ENCODE measurements at regions not wholly inside any gene's neighbourhood (a gene's known extent, or its start where the extent isn't known, plus 50 kb on each side); places are given as distances from the start of the nearest gene placed in this dataset.
A peak's percentile ranks its signal among the peaks of the same experiment; 100 is the strongest.
"Not testable (repeated sequence)": the region's sequence is repeated elsewhere in the genome, so short reads cannot be mapped to it uniquely, and the experiment has no call there.

DNA sequence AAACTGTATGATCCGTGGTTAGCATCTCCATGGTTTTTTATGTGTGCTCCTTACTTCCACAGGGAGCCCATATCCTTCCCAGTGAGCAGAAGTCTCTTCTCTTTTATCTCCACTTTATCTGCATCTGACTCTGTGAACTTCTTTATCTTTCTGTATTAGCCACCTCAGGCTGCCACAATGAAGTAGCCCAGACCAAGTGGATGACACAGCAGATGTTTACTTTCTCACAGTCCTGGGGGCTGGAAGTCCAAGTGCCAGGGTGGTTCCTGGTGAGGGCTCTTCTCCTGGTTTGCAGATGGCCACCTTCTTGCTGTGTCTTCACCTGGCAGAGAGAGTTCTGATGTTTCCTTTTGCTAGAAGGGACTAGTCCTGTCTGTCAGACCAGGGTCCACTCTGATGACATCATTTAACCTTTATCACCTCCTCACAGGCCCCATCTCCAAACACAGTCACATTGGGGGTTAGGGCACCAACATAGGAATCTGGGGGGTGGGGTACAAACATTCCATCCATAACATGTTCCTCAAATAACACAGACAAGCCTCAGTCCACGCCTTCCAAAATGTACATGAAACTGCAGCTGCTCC lies 108.5 kb upstream of the RNF32 start:
- Histone ChIP-seq H3K4me1 (ENCODE audit: control insufficient read depth, insufficient read depth, low read length) (no peaks in the 10 kb centered on the region), H3K4me3 (ENCODE audit: low read length) (no peak overlapping the region), H3K27me3 (ENCODE audit: control insufficient read depth, insufficient read depth) (no peaks in the 10 kb centered on the region), H3K27ac (ENCODE audit: low read length) (no peak overlapping the region), H3K9me3 (ENCODE audit: control insufficient read depth, low read length) (no peaks in the 10 kb centered on the region)
- ATAC-seq: no peak
- intact Hi-C loops (cut with DNase I): no loop called here
- WGBS: 32% methylated on average over 2 of the region's 2 CpGs
- DNase-seq: no peak

DNA sequence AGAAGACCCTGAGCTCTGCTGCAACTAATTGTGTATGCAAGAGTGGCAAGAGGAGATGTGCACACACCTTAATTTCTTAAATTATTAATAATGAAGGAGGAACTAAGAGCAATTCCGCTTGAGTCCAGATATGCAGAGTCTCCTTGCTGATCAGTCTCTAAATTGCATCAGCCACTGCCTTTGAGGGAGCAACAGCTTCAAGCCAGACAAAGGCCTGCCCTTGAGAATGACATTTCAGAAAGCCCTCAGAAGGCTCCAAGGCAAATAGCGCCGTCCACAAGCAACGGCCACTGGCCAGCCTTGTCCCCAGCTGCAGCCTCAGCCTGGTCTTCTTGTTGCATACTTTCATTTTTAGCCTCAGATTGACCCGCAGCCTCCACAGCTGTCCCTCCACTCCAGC lies 110.6 kb upstream of the RNF32 start:
- intact Hi-C loops (cut with DNase I): no loop called here

DNA sequence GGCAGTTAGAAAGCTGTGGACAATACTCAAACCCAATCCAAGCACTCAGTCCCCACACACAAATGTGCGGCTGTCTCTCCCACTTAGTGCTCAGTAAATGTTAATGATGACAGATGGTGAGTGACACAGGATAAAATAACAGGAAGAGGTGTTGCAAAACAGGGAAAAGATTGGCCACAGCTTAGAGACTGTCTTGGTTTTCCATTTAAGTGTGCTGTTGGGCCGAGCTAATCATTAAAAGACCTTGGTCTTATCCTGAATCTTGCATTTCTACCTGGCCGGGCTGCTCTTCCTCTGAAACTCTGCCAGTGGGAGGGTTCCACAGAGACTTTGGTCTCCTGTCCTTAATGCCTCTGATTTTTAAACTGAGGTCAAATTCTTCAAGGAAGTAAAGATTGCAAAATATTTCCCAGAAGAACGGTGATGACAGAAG lies 113.1 kb upstream of the RNF32 start:
- no peaks in the 10 kb centered on the region for H3K27me3 ChIP-seq (ENCODE audit: control insufficient read depth, insufficient read depth)
- DNase-seq: no peak
- intact Hi-C loops (cut with DNase I): no loop called here
- no peak overlapping the region for H3K27ac ChIP-seq (ENCODE audit: low read length)
- 46% methylated on average over 4 of the region's 4 CpGs for WGBS
- no peaks in the 10 kb centered on the region for H3K4me1 ChIP-seq (ENCODE audit: control insufficient read depth, insufficient read depth, low read length)
- H3K9me3 ChIP-seq (ENCODE audit: control insufficient read depth, low read length): no peaks in the 10 kb centered on the region
- no peak for ATAC-seq
- no peak overlapping the region for H3K4me3 ChIP-seq (ENCODE audit: low read length)

More for the DNA sequence above, 110.6 kb upstream of the RNF32 start:
- no peak for DNase-seq
- Histone ChIP-seq H3K27me3 (ENCODE audit: control insufficient read depth, insufficient read depth) (no peaks in the 10 kb centered on the region), H3K27ac (ENCODE audit: low read length) (no peak overlapping the region), H3K9me3 (ENCODE audit: control insufficient read depth, low read length) (no peaks in the 10 kb centered on the region), H3K4me1 (ENCODE audit: control insufficient read depth, insufficient read depth, low read length) (no peaks in the 10 kb centered on the region), H3K4me3 (ENCODE audit: low read length) (no peak overlapping the region)
- ATAC-seq: no peak
- 90% methylated on average over 5 of the region's 5 CpGs for WGBS

DNA sequence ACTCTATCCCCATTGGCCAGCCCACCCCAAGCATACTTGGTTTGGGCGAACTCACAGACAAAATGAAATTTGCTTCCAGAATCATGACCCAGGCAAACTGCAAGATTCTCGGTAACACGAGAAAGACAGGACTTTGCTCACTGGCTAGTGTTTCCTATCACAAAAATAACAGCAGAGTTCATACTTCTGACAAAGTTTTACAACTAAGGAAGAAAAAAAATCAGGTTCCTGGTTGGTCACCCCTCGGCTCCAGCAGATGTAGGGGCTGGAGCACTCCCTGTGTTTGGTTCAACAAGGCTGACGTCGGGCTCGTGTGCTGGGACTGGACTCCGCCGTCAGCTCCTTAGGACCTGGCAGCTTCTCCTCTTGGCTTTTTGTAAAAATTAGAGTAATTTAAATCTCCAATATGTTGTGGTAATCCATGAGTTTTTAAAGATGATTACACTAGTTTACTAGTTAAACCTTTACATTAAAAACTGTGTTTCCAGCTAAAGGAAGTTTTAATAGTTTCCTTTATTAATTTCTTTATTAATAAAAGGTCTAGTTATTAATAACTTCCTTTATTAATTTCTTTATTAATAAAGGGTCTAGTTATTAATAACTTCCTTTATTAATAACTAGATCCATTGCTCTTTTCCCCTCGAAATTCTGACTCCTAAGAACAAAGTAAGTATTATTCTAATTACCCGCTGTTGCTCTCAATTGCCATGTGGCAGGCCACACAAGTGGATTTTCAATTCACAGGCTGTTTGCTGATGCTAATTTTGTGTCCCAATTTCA lies 115.6 kb upstream of the RNF32 start:
- no peak overlapping the region for H3K27ac ChIP-seq (ENCODE audit: low read length)
- intact Hi-C loops (cut with DNase I): no loop called here
- H3K4me3 ChIP-seq (ENCODE audit: low read length): no peak overlapping the region
- no peaks in the 10 kb centered on the region for H3K9me3 ChIP-seq (ENCODE audit: control insufficient read depth, low read length)
- H3K27me3 ChIP-seq (ENCODE audit: control insufficient read depth, insufficient read depth): no peaks in the 10 kb centered on the region
- no peak for DNase-seq
- H3K4me1 ChIP-seq (ENCODE audit: control insufficient read depth, insufficient read depth, low read length): no peaks in the 10 kb centered on the region
- ATAC-seq: no peak
- WGBS: 70% methylated on average over 11 of the region's 11 CpGs

DNA sequence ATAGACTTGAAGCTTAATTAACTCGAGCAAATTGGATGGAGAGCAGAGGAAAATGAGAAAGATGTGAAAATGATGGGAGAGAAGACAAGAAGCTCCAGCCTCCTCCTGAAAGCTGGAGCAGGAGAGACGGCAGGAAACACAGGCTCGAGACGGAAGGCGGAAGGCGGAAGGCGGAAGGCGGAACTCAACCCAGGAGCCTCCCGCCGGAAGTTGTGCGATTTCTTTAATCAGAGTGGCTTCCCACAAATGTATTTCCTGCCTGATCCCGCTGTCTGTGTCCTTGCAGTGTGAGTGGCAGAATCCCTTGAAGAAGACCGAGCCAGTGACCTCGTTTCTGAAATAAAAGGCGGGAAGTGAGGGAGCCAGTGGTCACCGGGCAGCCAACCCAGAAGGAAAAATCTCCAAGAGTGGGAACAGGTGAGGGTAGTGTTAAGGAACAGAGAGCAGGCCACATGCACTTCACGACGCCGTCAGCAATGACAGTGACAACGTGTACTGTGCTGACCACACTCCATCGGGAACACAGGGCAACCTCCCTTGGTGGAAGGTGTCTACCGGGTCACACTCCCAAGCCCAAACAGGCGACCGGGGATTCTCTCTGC lies 117.0 kb upstream of the RNF32 start:
- no peaks in the 10 kb centered on the region for H3K9me3 ChIP-seq (ENCODE audit: control insufficient read depth, low read length)
- no peak overlapping the region for H3K27ac ChIP-seq (ENCODE audit: low read length)
- H3K4me3 ChIP-seq (ENCODE audit: low read length): no peak overlapping the region
- intact Hi-C loops (cut with DNase I): no loop called here
- no peaks in the 10 kb centered on the region for H3K4me1 ChIP-seq (ENCODE audit: control insufficient read depth, insufficient read depth, low read length)
- no peaks in the 10 kb centered on the region for H3K27me3 ChIP-seq (ENCODE audit: control insufficient read depth, insufficient read depth)
- ATAC-seq (no peak), DNase-seq (no peak)
- 71% methylated on average over 24 of the region's 24 CpGs for WGBS

DNA sequence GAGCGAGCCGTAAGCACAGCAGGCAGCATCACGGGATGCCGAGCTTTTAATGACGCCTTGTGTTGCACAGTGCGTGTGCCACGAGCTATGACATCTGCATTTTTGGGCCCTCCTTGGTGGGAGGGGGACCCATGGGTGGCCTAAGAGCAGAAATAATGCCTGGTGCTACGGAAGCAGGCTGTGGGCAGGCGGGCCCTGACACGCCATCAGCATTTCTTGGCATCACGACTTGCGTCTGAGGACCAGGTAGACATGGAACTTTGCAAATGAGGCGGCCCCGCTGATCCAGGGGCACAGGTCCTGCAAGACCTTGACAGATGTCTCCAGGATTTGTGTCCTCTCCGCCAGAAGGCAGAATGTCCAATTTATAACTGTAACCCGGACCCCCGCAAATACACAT lies 117.8 kb upstream of the RNF32 start:
- DNase-seq (no peak), ATAC-seq (no peak)
- WGBS: 91% methylated on average over 17 of the region's 17 CpGs
- no peaks in the 10 kb centered on the region for H3K27me3 ChIP-seq (ENCODE audit: control insufficient read depth, insufficient read depth)
- H3K4me3 ChIP-seq (ENCODE audit: low read length): no peak overlapping the region
- H3K4me1 ChIP-seq (ENCODE audit: control insufficient read depth, insufficient read depth, low read length): no peaks in the 10 kb centered on the region
- no peaks in the 10 kb centered on the region for H3K9me3 ChIP-seq (ENCODE audit: control insufficient read depth, low read length)
- intact Hi-C loops (cut with DNase I): no loop called here
- no peak overlapping the region for H3K27ac ChIP-seq (ENCODE audit: low read length)

DNA sequence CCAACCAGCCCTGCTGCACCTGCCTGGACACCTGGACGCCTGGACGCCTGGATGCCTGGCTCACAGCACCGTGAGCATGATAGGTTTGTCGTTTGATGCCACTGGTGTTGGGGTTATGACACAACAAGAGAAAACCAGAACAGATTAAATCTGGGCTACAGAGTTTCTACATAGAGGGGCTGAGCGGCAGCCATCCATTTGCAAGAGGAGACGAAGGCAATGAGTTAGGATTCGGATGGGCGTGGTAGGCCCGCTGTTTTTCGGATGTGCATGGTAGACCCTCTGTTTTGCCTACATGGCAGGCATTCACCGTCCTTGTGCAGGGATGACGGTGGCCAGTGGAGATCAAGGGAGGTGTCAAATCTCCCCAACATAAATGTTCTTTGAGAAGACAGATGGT lies 121.5 kb upstream of the RNF32 start:
- Histone ChIP-seq H3K27ac (ENCODE audit: low read length) (no peak overlapping the region), H3K27me3 (ENCODE audit: control insufficient read depth, insufficient read depth) (no peaks in the 10 kb centered on the region), H3K4me3 (ENCODE audit: low read length) (no peak overlapping the region), H3K9me3 (ENCODE audit: control insufficient read depth, low read length) (no peaks in the 10 kb centered on the region), H3K4me1 (ENCODE audit: control insufficient read depth, insufficient read depth, low read length) (no peaks in the 10 kb centered on the region)
- ATAC-seq (no peak), DNase-seq (no peak)
- intact Hi-C loops (cut with DNase I): no loop called here
- WGBS: 88% methylated on average over 12 of the region's 12 CpGs

DNA sequence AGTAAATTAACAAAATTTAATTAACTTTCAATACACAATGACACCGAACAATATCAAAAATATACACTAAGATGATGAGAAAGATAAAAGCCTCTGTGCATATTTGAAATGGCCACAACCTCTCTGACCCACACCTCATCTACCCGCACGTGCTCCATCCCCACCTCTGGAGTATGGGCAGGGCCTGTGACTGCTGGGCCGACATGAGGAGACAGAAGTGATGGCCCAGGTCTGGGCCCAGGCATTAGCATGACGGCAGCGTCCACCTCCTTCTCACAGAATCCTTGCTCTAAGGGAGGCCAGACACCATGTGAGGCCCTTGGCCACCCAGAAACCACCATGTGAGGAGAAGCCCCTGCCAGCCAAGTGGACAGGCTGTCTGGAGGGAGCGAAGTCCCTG lies 122.1 kb upstream of the RNF32 start:
- no peak for DNase-seq
- intact Hi-C loops (cut with DNase I): no loop called here
- H3K4me3 ChIP-seq (ENCODE audit: low read length): no peak overlapping the region
- H3K27ac ChIP-seq (ENCODE audit: low read length): no peak overlapping the region
- no peak for ATAC-seq
- no peaks in the 10 kb centered on the region for H3K27me3 ChIP-seq (ENCODE audit: control insufficient read depth, insufficient read depth)
- 78% methylated on average over 7 of the region's 7 CpGs for WGBS
- H3K9me3 ChIP-seq (ENCODE audit: control insufficient read depth, low read length): no peaks in the 10 kb centered on the region
- no peaks in the 10 kb centered on the region for H3K4me1 ChIP-seq (ENCODE audit: control insufficient read depth, insufficient read depth, low read length)

DNA sequence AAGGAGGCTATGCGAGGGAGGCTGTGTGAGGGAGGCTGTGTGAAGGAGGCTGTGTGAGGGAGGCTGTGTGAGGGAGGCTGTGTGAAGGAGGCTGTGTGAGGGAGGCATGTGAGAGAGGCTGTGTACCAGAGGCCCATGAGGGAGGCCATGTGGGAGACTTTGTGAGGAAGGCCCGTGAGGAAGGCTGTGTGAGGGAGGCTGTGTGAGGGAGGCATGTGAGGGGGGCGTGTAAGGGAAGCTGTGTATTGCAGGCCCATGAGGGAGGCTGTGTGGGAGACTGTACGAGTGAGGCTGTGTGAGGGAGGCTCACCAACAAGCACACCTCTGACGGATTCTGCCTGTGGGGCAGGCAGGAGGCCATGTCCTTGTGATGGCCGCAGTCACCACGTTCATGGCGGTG lies 122.7 kb upstream of the RNF32 start:
- ATAC-seq; H3K4me1 ChIP-seq (ENCODE audit: control insufficient read depth, insufficient read depth, low read length); H3K27me3 ChIP-seq (ENCODE audit: control insufficient read depth, insufficient read depth); intact Hi-C loops (cut with DNase I); H3K27ac ChIP-seq (ENCODE audit: low read length); DNase-seq; H3K4me3 ChIP-seq (ENCODE audit: low read length); H3K9me3 ChIP-seq (ENCODE audit: control insufficient read depth, low read length): not testable (repeated sequence)
- WGBS: 68% methylated on average over 8 of the region's 8 CpGs

DNA sequence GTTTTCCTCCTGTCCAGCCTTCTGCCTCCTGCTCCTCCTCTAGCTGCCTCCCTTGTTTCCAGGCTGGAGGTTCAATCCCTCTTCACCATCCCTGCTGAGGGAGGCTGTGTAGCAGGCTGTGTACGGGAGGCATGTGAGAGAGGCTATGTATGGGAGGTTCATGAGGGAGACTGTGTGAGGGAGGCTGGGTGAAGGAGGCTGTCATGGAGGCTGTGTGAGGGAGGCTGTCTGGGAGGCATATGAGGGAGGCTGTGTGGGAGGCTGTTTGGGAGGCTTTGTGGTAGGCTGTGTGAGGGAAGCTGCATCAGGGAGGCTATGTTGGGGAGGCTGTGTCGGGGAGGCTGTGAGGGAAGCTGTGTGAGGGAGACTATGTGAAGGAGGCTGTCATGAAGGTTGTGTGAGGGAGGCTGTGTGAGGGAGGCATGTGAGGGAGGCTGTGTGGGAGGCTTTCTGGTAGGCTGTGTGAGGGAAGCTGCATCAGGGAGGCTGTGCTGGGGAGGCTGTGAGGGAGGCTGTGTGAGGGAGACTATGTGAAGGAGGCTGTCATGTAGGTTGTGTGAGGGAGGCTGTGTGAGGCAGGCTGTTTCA lies 123.7 kb upstream of the RNF32 start:
- WGBS: 93% methylated on average over 2 of the region's 2 CpGs
- Histone ChIP-seq H3K4me3 (ENCODE audit: low read length) (no peak overlapping the region), H3K27ac (ENCODE audit: low read length) (no peak overlapping the region), H3K9me3 (ENCODE audit: control insufficient read depth, low read length) (no peaks in the 10 kb centered on the region), H3K4me1 (ENCODE audit: control insufficient read depth, insufficient read depth, low read length) (no peaks in the 10 kb centered on the region), H3K27me3 (ENCODE audit: control insufficient read depth, insufficient read depth) (no peaks in the 10 kb centered on the region)
- DNase-seq (no peak), ATAC-seq (peak in 1 of 2 donors; percentile 19)
- intact Hi-C loops (cut with DNase I): no loop called here
